LNCaP clone FGC (cell line): ENCODE measurements at regions not wholly inside any gene's neighbourhood (a gene's known extent, or its start where the extent isn't known, plus 50 kb on each side); places are given as distances from the start of the nearest gene placed in this dataset.

Experiments
- DNase-seq: peaks from one replicate; pipeline ENCODE4 v3.0.0-alpha.2; 2011; ENCODE audit warnings: low read depth
- H3K4me3 ChIP-seq: 2 replicates; pipeline ENCODE4 v1.5.1; 2011; ENCODE audit warnings: mild to moderate bottlenecking, low read depth, low read length, control low read depth
- CTCF ChIP-seq: IDR thresholded peaks from 2 replicates; pipeline ENCODE4 v1.5.1; 2012; ENCODE audit warnings: mild to moderate bottlenecking; ENCODE audit not compliant: control insufficient read depth, insufficient read depth; ENCODE audit errors: extremely low read depth

- DNase-seq, result peak; percentile 42
- peak overlapping the region; percentile 44 for H3K4me3 ChIP-seq
- TF ChIP-seq CTCF, result peak; percentile 84
These were observed 192.6 kb downstream of the KATNAL1 start for GRCh38 chr13:30114571-30115256.

GRCh38 chr13:30113983-30114570 is 193.3 kb downstream of the KATNAL1 start:
- no peak for DNase-seq
- no peak for TF ChIP-seq CTCF
- H3K4me3 ChIP-seq, result peak overlapping the region; percentile 44

GRCh38 chr13:30113551-30113950 is 193.8 kb downstream of the KATNAL1 start:
- TF ChIP-seq CTCF, result no peak
- H3K4me3 ChIP-seq, result no peak overlapping the region
- DNase-seq, result no peak

- DNase-seq, result peak; percentile 37
- TF ChIP-seq CTCF, result peak; percentile 92
- H3K4me3 ChIP-seq, result no peak overlapping the region; the same call in 1 of the 2 replicates
These were observed 194.5 kb downstream of the KATNAL1 start for GRCh38 chr13:30112602-30113435.

- no peak for DNase-seq
- TF ChIP-seq CTCF, result no peak
- no peak overlapping the region for H3K4me3 ChIP-seq
These were observed 195.5 kb downstream of the KATNAL1 start for GRCh38 chr13:30111810-30112209.

GRCh38 chr13:30110301-30111070 is 196.9 kb downstream of the KATNAL1 start:
- TF ChIP-seq CTCF, result no peak
- no peak overlapping the region for H3K4me3 ChIP-seq
- no peak for DNase-seq
